ENCODE measurements at regions not wholly inside any gene's neighbourhood (a gene's known extent, or its start where the extent isn't known, plus 50 kb on each side); places are given as distances from the start of the nearest gene placed in this dataset.

DNA sequence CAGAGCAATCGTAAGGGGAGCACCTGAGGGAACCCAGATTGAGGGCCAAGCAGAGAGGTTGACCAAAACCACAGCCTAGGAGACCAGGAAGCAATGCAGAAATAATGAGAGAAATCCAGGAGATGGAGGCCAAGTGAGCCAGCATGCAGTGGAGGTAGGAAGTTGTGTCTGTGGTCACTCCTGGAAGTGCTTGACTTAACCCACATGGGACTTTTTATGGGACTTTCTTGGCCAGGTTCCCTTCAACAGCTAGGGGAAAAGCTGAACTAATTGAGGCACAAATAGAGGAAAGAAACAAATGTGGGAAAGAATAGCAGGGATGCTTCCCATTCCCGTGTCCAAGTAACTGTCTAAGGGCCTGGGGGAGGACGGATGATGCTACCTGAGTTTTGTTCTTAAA is 293.2 kb upstream of the CLINT1 start:
- no peak for DNase-seq

DNA sequence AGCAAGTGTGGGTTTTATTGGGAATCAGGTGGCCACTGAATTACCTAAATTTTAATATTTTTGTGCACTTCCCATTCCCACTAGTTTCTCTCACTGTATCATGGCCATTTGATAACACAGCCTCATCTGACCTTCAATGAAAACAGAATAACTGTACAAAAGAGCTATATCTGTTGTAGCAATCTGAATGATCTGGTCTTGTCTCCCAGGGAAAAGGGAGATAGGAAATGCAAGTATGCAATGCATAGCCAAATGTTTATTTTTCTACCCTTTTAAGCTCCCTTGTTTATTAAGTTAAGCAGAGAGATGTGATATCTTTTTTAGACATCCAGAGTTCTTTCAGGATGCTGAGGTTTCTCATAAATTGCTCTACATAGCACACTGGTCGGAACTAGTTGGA is 288.3 kb upstream of the CLINT1 start:
- DNase-seq, result no peak

DNA sequence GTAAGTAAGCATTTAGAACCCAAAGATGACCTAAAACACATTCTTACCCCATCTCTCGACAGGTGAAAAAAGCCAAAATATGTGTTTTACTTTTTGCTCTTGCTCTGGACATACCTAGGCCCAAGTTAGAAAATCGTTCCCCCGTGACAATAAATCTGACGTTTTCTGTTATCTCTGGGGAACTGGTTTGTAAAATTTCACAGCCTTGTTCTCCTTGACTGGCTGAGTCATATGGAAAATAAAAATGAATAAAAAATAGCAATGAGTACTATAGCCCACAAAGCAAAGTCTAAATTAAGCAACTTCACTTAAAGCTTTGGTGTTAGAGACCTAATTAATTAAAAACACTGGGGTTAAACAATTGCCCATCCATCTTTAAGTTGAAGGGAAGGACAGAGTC is 286.9 kb upstream of the CLINT1 start:
- no peak for DNase-seq

DNA sequence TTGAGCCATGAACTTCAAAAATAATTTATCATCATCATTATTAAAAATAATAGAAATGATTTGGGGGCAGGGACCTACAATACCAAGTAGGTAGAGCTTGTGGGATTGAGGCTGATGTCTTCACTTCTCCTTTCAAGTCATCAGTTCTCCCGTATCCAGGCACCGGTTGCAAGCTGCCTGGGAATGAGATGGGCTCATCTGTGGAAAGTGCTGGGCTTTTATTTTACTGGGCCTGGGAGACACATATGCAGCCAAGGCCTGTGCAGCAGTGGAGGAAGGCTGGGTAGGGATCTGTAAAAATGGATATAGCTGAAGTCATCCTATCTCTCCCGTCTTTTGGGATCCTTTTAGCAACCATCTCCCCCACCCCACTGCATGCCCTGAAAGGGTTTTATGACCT is 284.1 kb upstream of the CLINT1 start:
- DNase-seq, result no peak

GRCh38 chr5:158142156-158142555 is 283.2 kb upstream of the CLINT1 start:
- DNase-seq, result peak; percentile 86

DNA sequence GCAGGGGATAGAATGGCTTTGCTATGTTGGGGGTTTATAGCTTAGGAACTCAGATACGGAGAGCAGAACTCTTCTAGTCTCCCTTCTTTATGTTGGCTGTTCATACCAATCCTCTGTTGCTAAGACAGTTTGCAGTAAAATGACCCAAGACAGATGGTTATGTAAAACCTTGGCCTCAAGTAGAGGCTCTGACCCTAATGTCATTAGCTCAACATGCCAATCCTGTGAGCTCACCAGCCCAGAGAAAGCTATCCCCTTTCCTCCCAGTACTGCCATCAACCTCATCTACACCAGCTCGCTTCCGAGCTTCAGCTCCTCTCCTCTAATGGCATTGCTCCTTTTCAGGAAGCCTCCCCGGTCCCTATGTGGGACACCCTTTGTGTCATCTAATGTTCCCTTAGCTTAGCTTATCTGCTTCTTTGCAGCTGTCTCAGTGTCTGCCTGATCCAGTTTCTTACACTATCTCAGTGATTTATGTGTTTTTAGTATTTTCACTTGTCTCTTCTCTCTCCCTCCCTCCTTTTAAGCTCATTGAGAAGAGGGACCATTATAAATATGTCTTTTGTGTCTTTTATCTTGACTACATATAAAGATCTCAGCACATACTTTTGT is 281.3 kb upstream of the CLINT1 start:
- peak; percentile 68 for DNase-seq

- peak; percentile 82 for DNase-seq
Observed at GRCh38 chr5:158139161-158139560, 280.2 kb upstream of the CLINT1 start.

GRCh38 chr5:158135682-158136179 is 276.8 kb upstream of the CLINT1 start:
- DNase-seq, result no peak

GRCh38 chr5:158133369-158133768 is 274.4 kb upstream of the CLINT1 start:
- peak; percentile 37 for DNase-seq

DNA sequence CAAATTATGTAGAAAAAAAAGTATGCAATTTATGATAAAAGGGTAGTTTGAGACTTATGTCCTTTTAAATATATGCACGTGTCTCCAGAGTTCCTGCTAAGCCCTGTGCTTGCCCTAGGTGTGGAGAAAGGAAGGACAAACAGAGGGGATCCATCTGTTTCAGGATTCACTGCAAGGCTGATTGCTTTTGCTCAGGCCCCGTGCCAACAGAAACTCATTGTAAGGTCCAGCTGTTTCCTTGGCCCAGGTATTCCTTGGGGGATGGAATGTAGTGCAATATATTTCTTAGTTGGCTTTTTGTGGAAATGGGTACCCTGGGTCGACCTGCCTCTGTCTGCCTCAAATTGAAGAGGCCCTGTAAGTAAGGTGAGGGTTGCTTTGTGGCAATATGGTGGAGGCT is 268.6 kb upstream of the CLINT1 start:
- DNase-seq, result no peak

GRCh38 chr5:158126442-158127405 is 267.8 kb upstream of the CLINT1 start:
- DNase-seq, result no peak

DNA sequence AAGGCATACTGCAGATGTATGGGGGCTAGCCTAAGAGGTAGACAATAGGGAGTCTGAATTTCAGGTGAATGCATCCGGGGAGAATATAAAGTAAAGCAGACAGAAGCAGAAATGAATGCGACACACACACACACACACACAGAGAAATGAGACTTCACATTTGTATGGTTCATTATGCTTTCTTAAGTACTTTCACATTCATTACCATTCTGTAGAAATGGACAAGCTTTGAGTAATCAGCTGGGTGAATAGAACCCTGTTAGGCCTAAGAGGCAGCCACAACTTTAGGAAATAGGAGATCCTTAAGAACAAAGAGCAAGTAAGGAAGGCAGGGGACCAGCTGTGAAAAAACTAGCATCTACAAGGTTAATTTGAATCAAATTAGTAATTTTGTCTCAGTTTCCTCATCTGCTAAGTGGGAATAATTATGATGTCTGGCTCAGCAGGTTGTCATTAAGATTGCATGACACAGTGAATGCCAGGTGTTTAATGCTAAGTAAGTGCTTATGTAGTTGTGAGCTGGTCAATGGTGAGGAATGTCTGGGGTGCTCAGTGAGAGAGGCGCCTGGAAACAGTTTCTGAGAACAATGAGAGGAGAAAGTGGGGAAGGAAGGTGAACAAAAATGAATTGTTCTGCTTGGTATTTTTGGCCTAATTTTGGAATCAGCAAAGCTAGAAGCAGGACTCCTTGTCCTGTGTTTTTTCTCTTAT is 265.8 kb upstream of the CLINT1 start:
- DNase-seq, result no peak

DNA sequence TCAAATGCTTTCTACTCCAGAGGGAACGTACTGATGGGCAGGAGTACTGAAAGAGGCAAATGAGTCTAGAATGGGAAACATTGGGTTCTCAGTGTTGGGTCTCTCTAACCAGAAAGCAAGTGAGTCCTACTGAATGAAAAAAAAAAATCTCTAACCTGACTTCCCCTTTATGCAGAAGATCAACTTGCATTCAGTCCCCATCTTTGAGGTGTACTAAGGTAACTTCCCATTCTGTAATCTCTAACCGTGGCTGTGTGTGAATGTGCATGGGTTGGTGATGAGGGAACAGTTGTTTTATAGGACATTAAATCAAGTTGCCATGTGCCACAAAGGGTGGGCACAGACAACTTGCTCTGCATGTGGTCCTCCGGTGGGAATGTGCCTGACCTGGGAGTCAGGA is 264.6 kb upstream of the CLINT1 start:
- no peak for DNase-seq

DNA sequence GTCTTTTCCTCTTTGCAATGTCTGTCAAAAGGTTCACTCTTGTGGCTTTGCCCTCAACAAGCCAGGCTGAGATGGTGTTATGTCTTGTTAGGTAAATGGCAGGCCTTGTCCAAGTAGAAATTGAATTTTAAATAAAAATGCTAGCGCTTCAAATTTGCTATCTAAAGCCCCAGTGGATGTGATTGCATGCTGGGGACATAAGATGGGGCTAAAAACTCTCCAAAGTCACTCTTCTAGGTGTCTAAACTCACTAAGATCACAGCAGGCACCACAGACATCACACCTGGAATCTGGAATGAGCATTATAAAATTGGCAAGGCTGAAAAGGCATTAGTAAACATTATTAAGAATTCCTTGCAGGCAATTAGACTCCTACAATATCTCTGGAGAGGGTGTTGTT is 262.7 kb upstream of the CLINT1 start:
- no peak for DNase-seq

DNA sequence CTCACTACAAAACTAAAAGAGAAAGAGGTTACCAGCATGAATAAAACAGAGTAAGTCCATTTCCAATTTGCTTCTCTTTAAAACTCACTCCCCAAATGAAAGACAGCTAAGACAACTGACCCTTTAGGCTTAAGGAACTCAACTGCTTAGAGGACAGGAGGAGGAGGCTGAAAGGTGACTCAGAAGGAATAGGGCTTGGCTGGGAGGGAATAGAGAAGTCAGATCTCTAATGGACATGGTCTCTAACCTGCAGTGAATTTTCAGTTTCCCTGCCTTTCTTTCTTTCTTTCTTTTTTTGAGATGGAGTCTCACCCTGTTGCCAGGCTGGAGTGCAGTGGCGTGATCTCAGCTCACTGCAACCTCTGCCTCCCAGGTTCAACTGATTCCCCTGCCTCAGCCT is 261.8 kb upstream of the CLINT1 start:
- DNase-seq, result peak; percentile 29

DNA sequence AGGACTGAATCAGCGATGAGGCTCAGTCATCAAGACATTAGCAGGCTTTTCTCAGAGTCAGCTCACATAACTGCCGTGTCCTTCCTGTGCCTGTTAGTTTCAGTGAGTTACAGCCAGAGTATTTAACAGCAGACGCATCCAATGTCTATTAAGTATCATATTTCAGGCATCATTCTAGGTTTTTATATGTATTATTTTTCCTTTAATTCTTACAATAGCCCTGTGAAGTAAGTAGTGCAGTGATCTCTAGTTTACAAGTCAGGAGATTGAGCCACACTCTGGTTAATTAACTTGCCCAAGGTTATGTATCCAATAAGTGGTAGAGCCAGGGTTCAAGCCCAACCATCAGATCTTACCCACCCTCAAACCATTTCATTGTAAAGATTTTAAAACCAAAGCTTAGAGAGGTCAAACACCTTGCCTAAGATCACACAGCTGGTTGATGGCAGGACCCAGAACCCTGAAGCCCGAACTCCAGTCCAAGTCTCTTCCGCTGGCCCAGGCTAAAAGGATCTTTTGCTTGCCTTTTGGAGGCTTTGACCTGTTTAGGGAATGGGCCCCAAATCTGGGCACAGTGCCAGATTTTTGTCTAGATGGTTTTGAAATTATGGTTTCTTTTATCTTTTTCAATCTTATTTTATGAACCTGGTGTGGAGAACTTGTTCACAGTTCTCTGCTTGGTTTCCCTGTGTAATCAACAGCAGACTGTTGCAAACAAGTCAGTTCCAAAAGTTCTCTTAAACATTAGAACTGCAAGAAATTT is 261.2 kb upstream of the CLINT1 start:
- peak; percentile 90 for DNase-seq

GRCh38 chr5:158117467-158118160 is 258.7 kb upstream of the CLINT1 start:
- peak; percentile 54 for DNase-seq

- no peak for DNase-seq
Observed at GRCh38 chr5:158116965-158117364, 258.0 kb upstream of the CLINT1 start.

- DNase-seq, result no peak
Observed at GRCh38 chr5:158115468-158115867, 256.5 kb upstream of the CLINT1 start.

GRCh38 chr5:158108177-158108576 is 249.2 kb upstream of the CLINT1 start:
- no peak for DNase-seq

DNA sequence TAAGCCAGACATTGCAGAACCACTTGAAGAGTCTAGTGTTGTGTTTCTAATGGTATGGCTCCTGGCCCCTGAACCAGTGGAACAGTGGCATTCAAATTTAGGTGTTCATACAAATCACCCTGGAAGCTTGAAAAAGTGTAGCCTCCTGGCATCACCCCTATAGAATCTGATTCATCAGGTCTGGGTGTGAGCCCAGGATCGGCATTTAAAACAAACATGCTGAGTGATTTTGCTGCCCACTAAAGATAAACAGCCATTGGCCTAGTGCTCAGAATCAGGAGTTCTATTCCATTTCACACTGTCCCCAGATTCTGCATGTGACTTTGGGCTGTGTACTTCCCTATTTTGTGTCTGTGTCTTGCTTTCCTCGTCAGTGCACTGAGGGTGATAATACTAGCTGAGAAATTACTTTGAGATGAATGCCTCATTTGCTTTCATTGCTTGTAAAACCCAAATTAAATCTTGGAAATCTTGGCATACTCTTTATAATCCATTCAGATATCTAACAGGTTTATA is 241.5 kb upstream of the CLINT1 start:
- no peak for DNase-seq
